AG09309 (cell line): ENCODE measurements at regions not wholly inside any gene's neighbourhood (a gene's known extent, or its start where the extent isn't known, plus 50 kb on each side); places are given as distances from the start of the nearest gene placed in this dataset.
"Not testable (repeated sequence)": the region's sequence is repeated elsewhere in the genome, so short reads cannot be mapped to it uniquely, and the experiment has no call there.

Source experiments
- DNase-seq: peaks from one replicate; pipeline ENCODE4 v3.0.0-alpha.2; 2010; ENCODE audit warnings: low read depth
- H3K4me3 ChIP-seq: 2 replicates; pipeline ENCODE4 v1.5.1; 2011; ENCODE audit warnings: mild to moderate bottlenecking, low read depth, low read length, moderate library complexity; ENCODE audit not compliant: control insufficient read depth
- CTCF ChIP-seq: IDR thresholded peaks from 2 replicates; pipeline ENCODE4 v1.5.1; 2011; ENCODE audit warnings: mild to moderate bottlenecking, low read depth, low read length, inconsistent platforms; ENCODE audit not compliant: insufficient read depth, control insufficient read depth; ENCODE audit errors: missing control alignments

DNA sequence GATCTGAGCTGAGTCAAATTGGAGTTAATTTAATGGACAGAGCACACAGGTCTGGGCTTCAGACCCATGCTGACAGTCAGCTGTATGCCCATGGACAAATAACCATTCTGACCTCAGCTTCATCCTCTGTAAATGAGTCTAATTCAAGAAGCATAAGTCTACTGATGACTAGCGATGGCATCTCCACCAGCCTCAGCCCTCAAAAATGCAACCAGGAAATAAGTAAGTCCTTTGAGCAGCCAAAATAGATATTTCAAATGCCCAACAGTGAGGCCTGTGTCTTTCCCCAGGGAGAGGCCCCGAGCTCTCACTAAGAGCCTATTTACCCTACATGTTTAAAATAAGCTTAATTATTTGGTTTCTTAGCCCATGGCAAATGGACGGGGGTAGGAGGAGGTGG, 114.2 kb upstream of the MTHFD1L start:
- peak; percentile 35 for DNase-seq
- no peak for TF ChIP-seq CTCF
- no peak overlapping the region for H3K4me3 ChIP-seq

- H3K4me3 ChIP-seq = no peak overlapping the region
- no peak for DNase-seq
- TF ChIP-seq CTCF = no peak
Measured at GRCh38 chr6:150752409-150752808, 113.1 kb upstream of the MTHFD1L start.

DNA sequence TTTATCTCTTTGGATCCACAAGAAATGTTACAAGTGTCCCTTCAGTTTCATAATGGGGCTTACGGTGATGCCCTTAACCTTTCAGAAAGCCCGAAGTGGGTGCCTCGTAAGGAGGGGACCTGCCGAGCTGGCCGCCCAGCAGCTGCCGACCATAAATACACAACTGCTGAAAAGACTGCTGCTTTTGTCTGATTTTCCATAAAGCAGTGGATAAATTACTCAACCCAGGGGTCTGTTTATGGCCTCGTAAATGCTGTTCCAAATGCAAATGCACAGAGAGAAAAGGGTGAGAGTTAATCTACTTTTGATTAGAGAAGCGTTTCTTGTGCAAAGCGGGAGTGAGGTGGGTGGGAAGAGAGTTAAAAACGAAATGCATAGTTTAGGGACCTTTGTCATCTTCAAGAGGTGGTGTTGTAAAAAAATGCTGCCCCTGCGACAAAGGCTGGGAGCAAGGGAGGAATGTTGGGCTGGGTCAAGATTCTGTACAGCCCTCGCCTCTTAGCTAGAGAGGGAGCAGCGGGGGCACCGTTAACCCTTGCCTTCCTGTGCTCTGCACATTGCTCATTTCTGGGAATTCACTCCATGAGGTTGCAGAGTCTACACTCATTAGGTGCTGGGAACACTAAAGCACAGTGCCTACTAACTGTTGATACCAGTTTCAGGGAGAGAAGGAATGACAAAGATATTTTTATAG, 112.0 kb upstream of the MTHFD1L start:
- TF ChIP-seq CTCF = no peak
- no peak overlapping the region for H3K4me3 ChIP-seq
- no peak for DNase-seq

DNA sequence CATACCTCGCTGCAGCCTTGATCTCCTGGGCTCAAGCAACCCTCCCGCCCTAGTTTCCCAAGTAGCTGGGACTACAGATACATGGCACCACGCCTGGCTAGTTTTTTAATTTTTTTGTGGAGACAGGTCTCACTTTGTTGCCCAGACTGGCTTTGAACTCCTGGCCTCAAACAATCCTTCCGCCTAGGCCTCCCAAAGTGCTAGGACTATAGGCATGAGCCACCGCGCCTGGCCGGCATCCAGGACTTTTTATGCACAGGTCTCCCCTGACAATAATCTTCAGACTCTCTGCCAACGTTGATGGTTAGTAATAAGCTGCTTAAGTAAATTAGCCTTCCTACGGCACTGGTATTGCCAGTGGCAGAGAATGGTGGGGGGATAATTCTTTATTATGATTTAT, 110.5 kb upstream of the MTHFD1L start:
- no peak for DNase-seq
- TF ChIP-seq CTCF = no peak

DNA sequence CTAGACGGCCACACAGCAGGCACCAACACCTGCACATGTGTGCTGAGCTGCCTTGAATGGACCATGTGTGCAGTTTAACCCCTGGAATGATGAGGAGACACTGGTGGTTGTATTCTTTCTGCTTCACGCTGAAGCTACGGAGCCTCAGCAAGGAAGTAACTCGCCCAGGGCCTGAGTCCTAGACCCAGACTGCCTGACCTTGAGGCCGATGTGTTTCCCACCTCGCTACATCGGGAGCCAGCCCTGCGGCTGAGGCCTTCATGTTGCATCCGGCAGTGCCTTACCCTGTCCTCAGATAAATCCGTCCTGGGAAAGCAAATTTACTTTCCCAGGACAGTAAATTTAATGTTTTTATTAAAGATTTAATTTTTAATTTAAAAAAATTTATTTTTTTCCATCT, 110.0 kb upstream of the MTHFD1L start:
- no peak overlapping the region for H3K4me3 ChIP-seq
- DNase-seq = no peak
- no peak for TF ChIP-seq CTCF

More for the DNA sequence above, 110.5 kb upstream of the MTHFD1L start:
- H3K4me3 ChIP-seq = no peak overlapping the region

GRCh38 chr6:150756173-150756572, 109.3 kb upstream of the MTHFD1L start:
- no peak for TF ChIP-seq CTCF
- DNase-seq = no peak
- H3K4me3 ChIP-seq = no peak overlapping the region

DNA sequence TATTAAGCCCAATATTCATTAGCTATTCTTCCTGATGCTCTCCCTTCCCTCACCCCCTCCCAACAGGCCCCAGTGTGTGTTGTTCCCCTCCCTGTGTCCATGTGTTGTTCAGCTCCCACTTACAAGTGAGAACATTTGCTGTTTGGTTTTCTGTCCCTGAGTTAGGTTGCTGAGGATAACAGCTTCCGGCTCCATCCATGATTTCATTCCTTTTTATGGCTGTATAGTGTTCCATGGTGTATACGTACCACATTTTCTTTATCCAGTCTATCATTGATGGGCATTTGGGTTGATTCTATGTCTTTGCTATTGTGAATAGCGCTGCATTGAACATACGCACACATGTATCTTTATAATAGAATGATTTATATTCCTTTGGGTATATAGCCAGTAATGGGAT, 107.7 kb upstream of the MTHFD1L start:
- DNase-seq, H3K4me3 ChIP-seq: not testable (repeated sequence)
